ENCODE measurements at regions not wholly inside any gene's neighbourhood (a gene's known extent, or its start where the extent isn't known, plus 50 kb on each side); places are given as distances from the start of the nearest gene placed in this dataset.

DNA sequence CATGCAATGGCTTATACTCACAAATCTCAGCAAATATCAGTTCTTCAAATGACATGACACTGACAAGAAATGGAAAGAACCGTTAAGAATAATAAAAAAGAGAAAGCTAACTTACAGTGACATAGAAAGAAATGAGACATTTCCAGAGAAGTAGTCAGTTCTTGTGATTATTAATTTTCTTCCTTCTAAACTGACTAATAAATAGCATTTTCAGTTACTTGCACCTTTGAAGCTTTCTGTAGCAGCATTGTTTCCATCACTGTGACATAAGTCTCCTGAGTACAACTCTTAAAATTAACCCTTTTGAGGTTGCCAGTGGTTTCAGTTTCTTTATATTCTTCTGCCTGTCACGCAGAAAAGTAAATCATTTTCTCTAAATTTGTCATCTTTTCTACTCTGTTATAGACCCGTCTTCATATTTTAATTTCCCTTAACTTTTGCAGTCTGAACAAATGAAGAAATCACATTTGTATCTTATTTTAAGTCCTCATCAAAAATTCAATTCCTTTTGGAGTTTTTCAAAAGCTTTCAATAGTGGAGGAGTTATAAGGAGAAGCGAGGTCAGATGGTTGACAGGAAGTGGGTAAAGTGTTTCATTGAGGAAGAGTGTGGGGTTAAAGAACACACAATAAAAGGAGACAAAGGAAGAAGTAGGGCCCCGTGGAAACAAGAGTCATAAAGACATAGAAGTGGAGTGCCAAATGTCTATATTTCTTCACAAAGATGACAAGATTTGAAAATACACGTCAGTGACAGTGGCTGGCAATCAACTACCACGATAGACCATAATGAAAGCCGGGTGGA, 57.9 kb upstream of the S1PR1 start:
- TF ChIP-seq, protein P1, sequence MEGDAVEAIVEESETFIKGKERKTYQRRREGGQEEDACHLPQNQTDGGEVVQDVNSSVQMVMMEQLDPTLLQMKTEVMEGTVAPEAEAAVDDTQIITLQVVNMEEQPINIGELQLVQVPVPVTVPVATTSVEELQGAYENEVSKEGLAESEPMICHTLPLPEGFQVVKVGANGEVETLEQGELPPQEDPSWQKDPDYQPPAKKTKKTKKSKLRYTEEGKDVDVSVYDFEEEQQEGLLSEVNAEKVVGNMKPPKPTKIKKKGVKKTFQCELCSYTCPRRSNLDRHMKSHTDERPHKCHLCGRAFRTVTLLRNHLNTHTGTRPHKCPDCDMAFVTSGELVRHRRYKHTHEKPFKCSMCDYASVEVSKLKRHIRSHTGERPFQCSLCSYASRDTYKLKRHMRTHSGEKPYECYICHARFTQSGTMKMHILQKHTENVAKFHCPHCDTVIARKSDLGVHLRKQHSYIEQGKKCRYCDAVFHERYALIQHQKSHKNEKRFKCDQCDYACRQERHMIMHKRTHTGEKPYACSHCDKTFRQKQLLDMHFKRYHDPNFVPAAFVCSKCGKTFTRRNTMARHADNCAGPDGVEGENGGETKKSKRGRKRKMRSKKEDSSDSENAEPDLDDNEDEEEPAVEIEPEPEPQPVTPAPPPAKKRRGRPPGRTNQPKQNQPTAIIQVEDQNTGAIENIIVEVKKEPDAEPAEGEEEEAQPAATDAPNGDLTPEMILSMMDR (IDR thresholded peaks at IDR 0.05 in 4 of 5, conservative IDR thresholded peaks at IDR 0.05 in 1 of 5) = no peak
- no peak for TF ChIP-seq POLR2A (IDR thresholded peaks at IDR 0.05)
